Left hindlimb (tissue), 1 donor: ENCODE measurements at regions not wholly inside any gene's neighbourhood (a gene's known extent, or its start where the extent isn't known, plus 50 kb on each side); places are given as distances from the start of the nearest gene placed in this dataset.

Source experiments
- DNase-seq: peaks from one replicate; pipeline ENCODE4 v3.0.0-alpha.2; 2018

- DNase-seq, result no peak
Measured at GRCh38 chr2:18814387-18814786, 225.0 kb upstream of the NT5C1B start.

GRCh38 chr2:18804536-18804935 is 215.2 kb upstream of the NT5C1B start:
- no peak for DNase-seq

DNA sequence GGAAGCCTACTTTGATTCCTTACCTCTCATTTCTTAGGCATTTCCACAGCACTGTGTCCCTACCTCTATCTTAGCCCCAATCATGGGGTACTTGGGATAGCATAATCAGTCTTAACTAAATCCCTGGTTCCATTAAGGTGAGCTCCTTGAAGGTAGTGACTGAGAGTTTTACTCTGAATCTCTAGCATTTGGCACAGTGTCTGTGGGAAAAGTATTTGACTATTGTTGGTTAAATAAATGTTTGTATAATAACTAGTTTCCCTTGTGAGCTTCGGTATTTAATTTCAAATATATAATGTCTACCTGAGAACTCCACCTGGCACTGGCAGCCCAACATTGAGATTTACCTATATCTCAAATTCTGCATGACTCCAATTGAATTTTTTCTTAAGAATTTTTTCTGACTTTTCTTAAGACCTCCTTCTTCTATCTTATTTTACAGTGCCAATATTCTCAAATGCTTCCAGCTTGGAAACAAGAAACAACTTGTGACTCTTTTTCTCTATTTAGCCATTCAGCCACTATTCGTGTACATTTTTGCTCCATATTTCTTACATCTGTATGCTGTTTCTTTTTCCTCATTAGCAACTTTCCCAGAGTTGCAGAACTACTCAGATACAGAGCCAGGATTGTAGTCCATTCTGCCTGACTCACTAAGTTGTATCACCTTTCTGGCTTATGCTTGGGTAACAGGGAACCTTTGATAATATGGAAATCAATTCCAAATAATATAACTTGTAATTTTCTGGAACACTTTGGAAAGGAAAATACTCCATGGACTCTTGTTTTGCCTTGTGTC is 214.0 kb upstream of the NT5C1B start:
- DNase-seq, result no peak

GRCh38 chr2:18800240-18800971 is 211.0 kb upstream of the NT5C1B start:
- DNase-seq, result no peak

- DNase-seq, result no peak
Measured at GRCh38 chr2:18799397-18799796, 210.0 kb upstream of the NT5C1B start.

DNA sequence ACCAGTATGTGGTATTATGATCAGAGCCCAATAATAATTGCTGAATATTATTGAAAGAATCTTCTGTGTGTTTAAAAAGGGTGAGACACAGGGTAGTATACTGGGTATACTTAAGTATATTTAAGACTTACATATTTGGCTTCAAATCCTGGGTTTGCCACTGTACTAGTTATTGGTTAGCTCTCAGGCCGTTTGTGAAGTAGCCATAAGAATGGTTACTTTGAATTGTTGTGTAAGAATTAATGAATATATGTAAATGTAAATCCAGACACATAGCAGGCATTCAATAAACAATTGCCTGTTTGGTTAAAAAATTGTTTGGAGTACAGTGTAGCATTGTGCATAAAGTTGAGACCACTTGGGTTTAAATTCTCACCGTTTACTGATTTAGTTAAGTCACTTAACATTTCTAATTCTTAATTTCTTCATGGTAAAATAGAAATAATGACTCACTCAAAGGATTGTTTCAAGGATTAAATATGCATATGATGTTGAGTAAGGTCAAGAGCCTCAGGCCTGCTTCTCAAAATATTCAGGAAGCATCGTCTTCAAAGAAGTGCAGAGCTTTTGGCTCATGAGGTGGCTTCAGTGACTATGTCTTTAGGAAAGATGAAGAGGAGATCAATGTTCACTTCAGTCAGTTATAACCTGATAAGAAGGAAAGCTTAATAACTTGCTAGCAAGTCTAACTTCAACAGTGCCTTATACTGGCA is 207.9 kb upstream of the NT5C1B start:
- DNase-seq, result no peak

- DNase-seq, result no peak
Measured at GRCh38 chr2:18795906-18796305, 206.5 kb upstream of the NT5C1B start.

- no peak for DNase-seq
Measured at GRCh38 chr2:18792684-18793083, 203.3 kb upstream of the NT5C1B start.

- no peak for DNase-seq
Measured at GRCh38 chr2:18792226-18792629, 202.9 kb upstream of the NT5C1B start.

DNA sequence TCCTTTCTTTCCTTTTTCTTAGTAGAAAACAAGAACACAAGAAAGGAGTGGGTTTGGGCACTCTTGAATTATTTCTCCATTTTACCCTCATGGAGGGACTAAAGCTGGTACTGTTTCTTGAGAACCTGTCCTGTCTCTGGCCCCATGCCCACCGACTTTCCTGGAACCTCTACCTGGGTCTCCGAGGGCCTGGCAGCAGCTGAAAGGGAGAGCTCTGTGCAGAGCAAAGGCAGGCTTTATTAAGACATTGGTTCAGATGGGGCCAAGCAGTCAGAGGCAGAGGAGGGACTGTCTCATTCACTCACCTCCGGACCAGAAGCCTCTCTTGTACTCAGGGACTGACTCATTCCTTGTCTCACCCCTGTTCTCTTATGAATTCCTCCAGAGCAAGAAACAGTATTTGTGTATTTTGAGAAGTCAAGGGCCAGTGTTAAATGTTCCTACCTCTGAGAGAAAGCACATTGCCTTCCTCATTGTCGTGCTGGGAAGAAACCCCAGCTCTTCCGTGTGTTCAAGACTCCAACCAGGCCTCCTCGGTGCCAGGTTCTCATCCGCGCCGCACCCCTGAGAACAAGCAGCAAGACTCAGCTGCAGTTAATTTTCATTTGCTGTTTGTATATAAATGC is 201.9 kb upstream of the NT5C1B start:
- no peak for DNase-seq

DNA sequence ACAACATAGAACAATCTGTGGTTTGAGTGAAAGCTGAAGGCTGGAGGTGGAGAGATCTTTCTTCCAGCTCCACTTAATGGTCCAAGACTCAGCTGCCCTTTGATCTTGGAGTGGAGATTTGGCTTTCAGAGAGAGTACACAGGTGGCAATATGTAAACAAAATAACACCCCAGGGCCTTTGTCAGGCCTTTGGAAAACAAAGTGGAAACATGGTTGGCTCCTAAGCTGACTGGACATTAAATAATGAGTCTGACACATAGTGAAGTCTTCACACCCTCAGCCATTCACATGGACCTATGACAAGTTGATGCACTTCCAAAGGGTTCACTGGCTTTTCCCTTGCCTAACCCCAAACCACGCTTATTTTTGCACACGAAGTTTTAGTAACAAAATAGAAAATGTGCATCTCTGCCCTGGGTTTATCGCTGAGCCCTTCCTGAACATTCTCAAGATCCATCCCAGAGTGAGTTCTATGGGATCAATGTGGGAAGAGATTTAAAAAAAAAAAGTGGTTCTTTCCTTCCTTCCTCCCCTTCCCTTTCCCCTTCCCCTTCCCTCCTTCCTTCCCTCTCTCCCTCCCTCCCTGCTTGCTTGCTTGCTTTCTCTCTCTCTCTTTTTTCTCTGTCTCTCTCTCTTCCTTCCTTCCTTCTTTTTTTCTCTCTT is 201.3 kb upstream of the NT5C1B start:
- DNase-seq, result no peak

GRCh38 chr2:18788592-18788991 is 199.2 kb upstream of the NT5C1B start:
- DNase-seq, result peak; percentile 56

DNA sequence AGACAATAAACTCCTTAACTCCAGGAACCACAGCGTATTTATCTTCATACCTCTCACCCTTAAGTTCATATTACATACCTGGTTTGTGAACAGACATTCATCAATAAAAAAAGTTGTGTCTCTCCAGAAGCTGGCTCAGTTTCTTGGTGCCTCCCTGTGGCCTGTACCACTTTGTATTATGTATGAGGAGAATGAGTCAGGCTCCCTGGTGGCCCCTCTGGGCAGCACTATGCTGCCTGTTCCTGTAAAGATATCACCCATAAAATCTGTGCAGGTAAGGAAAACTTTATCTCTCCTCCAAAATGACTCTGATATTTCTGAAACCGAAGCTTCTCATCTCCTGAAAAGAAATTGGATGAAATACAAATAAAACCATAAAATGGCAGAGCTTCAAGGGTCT is 198.4 kb upstream of the NT5C1B start:
- no peak for DNase-seq

DNA sequence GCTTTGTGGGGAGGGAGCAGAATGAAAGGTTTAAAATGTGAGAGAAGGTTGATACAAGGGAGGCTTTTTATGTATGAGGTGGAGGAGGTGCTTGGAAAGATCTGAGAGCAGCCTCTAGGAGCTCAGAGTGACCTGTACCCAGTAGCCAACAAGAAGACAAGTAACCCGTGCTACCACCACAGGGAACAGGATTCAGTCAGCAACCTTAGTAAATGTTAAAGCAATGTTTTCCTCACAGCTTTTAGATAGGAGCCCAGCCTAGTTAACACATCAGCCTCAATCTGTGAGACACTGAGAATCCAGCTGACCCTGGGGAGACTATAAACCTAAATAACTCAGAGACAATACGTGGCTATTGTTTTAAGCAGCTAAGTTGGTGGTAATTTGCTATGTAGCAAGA is 194.9 kb upstream of the NT5C1B start:
- no peak for DNase-seq

DNA sequence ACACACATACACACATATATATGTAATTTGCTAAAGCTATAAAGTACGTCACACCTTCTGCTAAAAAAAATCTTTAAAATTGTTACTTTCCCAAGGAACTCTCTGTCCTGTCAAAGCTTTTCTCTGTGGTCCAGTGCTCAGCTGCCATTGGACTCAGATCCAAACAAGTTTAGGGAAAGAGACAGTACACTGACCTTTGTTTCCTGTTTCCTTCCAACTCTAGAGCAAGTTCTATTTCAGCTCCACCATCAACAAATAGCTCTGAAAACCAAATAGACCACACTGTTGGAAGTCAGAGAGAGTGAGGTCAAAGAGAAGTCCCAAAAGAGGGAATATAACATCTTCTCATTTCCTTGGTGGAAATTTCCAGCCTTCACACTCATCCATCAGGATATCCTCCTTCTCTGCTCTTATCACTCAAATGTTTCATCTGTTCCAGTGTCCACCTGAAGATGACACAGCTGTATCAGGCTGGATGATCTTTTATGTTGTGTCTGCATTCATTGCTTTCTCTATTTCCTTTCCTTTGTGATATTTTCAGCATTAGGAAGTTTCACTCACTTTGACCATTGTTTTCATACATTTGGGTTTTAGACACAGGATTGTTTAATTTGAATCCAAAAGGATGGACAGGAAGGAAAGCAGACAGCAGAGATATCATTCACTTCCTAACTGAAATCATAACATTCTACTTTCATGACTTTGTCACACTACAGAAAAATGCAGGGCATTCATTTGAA is 192.3 kb upstream of the NT5C1B start:
- no peak for DNase-seq

- DNase-seq, result no peak
Measured at GRCh38 chr2:18777250-18777812, 188.0 kb upstream of the NT5C1B start.

DNA sequence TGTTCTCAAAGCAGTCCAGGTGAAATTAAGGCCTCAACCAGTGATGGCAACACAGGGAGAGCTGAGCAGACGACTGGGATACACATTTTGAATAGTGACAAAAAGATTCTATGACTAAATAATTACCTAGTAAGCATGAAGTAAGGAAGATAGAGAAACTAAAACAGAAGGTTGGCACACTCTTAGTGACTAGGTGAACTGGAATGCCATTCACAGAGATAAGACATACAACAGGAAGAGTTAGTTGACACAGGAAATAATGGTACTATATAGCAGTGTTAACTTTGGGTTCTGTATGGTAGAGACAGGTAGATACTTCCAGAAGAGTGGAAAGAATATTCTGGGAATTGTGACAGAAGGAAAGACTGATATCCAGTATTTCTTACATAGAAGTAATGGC is 181.8 kb upstream of the NT5C1B start:
- no peak for DNase-seq

- no peak for DNase-seq
Measured at GRCh38 chr2:18763338-18763737, 174.0 kb upstream of the NT5C1B start.

DNA sequence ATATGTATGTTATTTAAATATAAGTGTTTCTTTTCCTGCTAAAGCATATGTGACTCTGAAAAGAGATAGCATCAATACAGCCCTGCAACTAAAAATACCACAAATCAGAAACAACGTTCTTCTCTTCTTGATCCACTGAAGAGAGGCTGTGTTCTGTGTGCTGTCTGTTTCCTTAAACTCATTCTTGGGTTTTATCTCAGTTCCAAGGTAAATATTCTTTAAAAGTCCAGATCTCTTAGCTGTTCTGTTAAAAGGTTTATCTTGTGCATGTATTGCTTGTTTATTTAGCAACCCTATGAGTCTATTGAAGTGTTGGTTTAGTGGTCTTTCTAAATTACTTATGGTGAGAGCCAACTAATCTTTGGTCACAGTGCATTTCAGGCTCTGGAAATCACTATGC is 173.3 kb upstream of the NT5C1B start:
- no peak for DNase-seq

- DNase-seq, result no peak
Measured at GRCh38 chr2:18754286-18754685, 164.9 kb upstream of the NT5C1B start.

DNA sequence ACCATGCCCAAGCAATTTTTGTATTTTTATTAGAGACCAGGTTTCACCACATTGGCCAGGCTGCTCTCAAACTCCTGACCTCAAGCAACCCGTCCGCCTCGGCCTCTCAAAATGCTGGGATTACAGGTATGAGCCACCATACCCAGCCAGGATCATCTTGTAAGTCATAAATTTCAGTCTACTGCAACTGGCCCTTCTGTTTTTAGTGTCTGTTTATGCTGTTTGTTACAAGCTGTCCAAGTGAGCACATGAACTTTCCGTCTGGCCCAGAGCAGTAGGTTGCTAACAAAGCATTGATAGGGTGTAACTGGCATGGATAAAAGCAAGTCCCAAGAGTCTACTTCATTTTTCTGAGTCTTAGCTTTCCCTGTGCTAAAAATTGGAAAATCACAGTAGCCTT is 164.4 kb upstream of the NT5C1B start:
- DNase-seq, result no peak
